ENCODE measurements at regions not wholly inside any gene's neighbourhood (a gene's known extent, or its start where the extent isn't known, plus 50 kb on each side); places are given as distances from the start of the nearest gene placed in this dataset.
"Not testable (repeated sequence)": the region's sequence is repeated elsewhere in the genome, so short reads cannot be mapped to it uniquely, and the experiment has no call there.

GRCh38 chr3:182404031-182404430 lies 389.3 kb upstream of the ATP11B start:
- DNase-seq (ENCODE audit: low spot score): no peak

GRCh38 chr3:182405759-182406158 lies 387.5 kb upstream of the ATP11B start:
- DNase-seq (ENCODE audit: low spot score): no peak

- no peak for DNase-seq (ENCODE audit: low spot score)
These were observed 386.5 kb upstream of the ATP11B start for GRCh38 chr3:182406786-182407185.

- no peak for DNase-seq (ENCODE audit: low spot score)
These were observed 383.3 kb upstream of the ATP11B start for GRCh38 chr3:182410051-182410450.

GRCh38 chr3:182412066-182412465 lies 381.2 kb upstream of the ATP11B start:
- no peak for DNase-seq (ENCODE audit: low spot score)

GRCh38 chr3:182413061-182413460 lies 380.2 kb upstream of the ATP11B start:
- DNase-seq (ENCODE audit: low spot score): no peak

GRCh38 chr3:182413682-182414081 lies 379.6 kb upstream of the ATP11B start:
- DNase-seq (ENCODE audit: low spot score): no peak

- DNase-seq (ENCODE audit: low spot score): no peak
These were observed 378.7 kb upstream of the ATP11B start for GRCh38 chr3:182414586-182414985.

GRCh38 chr3:182420741-182421140 lies 372.6 kb upstream of the ATP11B start:
- DNase-seq (ENCODE audit: low spot score): no peak

- no peak for DNase-seq (ENCODE audit: low spot score)
These were observed 369.3 kb upstream of the ATP11B start for GRCh38 chr3:182424006-182424405.

GRCh38 chr3:182425926-182426718 lies 367.2 kb upstream of the ATP11B start:
- not testable (repeated sequence) for DNase-seq (ENCODE audit: low spot score)

GRCh38 chr3:182431972-182432371 lies 361.3 kb upstream of the ATP11B start:
- not testable (repeated sequence) for DNase-seq (ENCODE audit: low spot score)

GRCh38 chr3:182435860-182436259 lies 357.4 kb upstream of the ATP11B start:
- no peak for DNase-seq (ENCODE audit: low spot score)

- no peak for DNase-seq (ENCODE audit: low spot score)
These were observed 356.8 kb upstream of the ATP11B start for GRCh38 chr3:182436547-182436946.

GRCh38 chr3:182438398-182438797 lies 354.9 kb upstream of the ATP11B start:
- DNase-seq (ENCODE audit: low spot score): no peak

GRCh38 chr3:182440101-182440500 lies 353.2 kb upstream of the ATP11B start:
- no peak for DNase-seq (ENCODE audit: low spot score)

- DNase-seq (ENCODE audit: low spot score): no peak
These were observed 347.7 kb upstream of the ATP11B start for GRCh38 chr3:182445576-182445975.

GRCh38 chr3:182450942-182451787 lies 342.1 kb upstream of the ATP11B start:
- DNase-seq (ENCODE audit: low spot score): no peak

GRCh38 chr3:182451871-182452270 lies 341.4 kb upstream of the ATP11B start:
- no peak for DNase-seq (ENCODE audit: low spot score)

- DNase-seq (ENCODE audit: low spot score): no peak
These were observed 338.3 kb upstream of the ATP11B start for GRCh38 chr3:182455011-182455410.

- no peak for DNase-seq (ENCODE audit: low spot score)
These were observed 333.0 kb upstream of the ATP11B start for GRCh38 chr3:182460303-182460702.

GRCh38 chr3:182462152-182462551 lies 331.2 kb upstream of the ATP11B start:
- no peak for DNase-seq (ENCODE audit: low spot score)

- no peak for DNase-seq (ENCODE audit: low spot score)
These were observed 328.7 kb upstream of the ATP11B start for GRCh38 chr3:182464513-182465145.
